Brain microvascular endothelial cell (primary cell): ENCODE measurements at regions not wholly inside any gene's neighbourhood (a gene's known extent, or its start where the extent isn't known, plus 50 kb on each side); places are given as distances from the start of the nearest gene placed in this dataset.
"Not testable (repeated sequence)": the region's sequence is repeated elsewhere in the genome, so short reads cannot be mapped to it uniquely, and the experiment has no call there.

Source experiments
- DNase-seq: peaks from one replicate; pipeline ENCODE4 v3.0.0-alpha.2; 2020
- H3K27ac ChIP-seq: fragments of 250-450 bp; sonication (Bioruptor Pico); 2 replicates; pipeline ENCODE4 v1.5.1; 2020; ENCODE audit warnings: mild to moderate bottlenecking, moderate library complexity
- H3K27me3 ChIP-seq: fragments of 250-450 bp; sonication (Bioruptor Pico); replicated peaks from 2 replicates; pipeline ENCODE4 v1.5.1; 2020; ENCODE audit warnings: mild to moderate bottlenecking
- H3K36me3 ChIP-seq: fragments of 250-450 bp; sonication (Bioruptor Pico); replicated peaks from 2 replicates; pipeline ENCODE4 v1.5.1; 2020; ENCODE audit warnings: mild to moderate bottlenecking
- H3K4me3 ChIP-seq: 2 replicates; pipeline ENCODE4 v1.5.1; 2011; ENCODE audit warnings: low read depth, mild to moderate bottlenecking, control low read depth, low read length, moderate library complexity
- CTCF ChIP-seq: IDR thresholded peaks from 2 replicates; pipeline ENCODE4 v1.5.1; 2011; ENCODE audit warnings: low read depth, mild to moderate bottlenecking, moderate library complexity, low read length, control low read depth, inconsistent platforms; ENCODE audit errors: missing control alignments
- in situ Hi-C: cut with HindIII; loops from 2 replicates; pipeline ENCODE4 v1.10.0; 2017; ENCODE audit warnings: low sequenced_read_pairs, low pct_ligation_motif_present

- no peak overlapping the region for H3K4me3 ChIP-seq
- no peak for DNase-seq
- TF ChIP-seq CTCF, result no peak
- no peaks in the 10 kb centered on the region for H3K36me3 ChIP-seq
- no peaks in the 10 kb centered on the region for H3K27me3 ChIP-seq
- in situ Hi-C loops, result no loop called here
- no peak overlapping the region for H3K27ac ChIP-seq
Measured at GRCh38 chr1:196147530-196147929, 460.7 kb downstream of the KCNT2 start.

GRCh38 chr1:196145151-196145550 is 463.1 kb downstream of the KCNT2 start:
- H3K4me3 ChIP-seq, in situ Hi-C loops, H3K27ac ChIP-seq, H3K27me3 ChIP-seq, DNase-seq, H3K36me3 ChIP-seq: not testable (repeated sequence)

- no peak for TF ChIP-seq CTCF
- H3K36me3 ChIP-seq, result no peaks in the 10 kb centered on the region
- no peak overlapping the region for H3K4me3 ChIP-seq
- in situ Hi-C loops, result no loop called here
- DNase-seq, result no peak
- H3K27me3 ChIP-seq, result no peaks in the 10 kb centered on the region
- no peak overlapping the region for H3K27ac ChIP-seq
Measured at GRCh38 chr1:196144588-196144987, 463.7 kb downstream of the KCNT2 start.

- peak; percentile 25 for TF ChIP-seq CTCF
- H3K36me3 ChIP-seq, result no peaks in the 10 kb centered on the region
- no peak overlapping the region for H3K4me3 ChIP-seq
- no peaks in the 10 kb centered on the region for H3K27me3 ChIP-seq
- DNase-seq, result no peak
- in situ Hi-C loops, result no loop called here
- no peak overlapping the region for H3K27ac ChIP-seq
Measured at GRCh38 chr1:196143602-196144342, 464.5 kb downstream of the KCNT2 start.

GRCh38 chr1:196142111-196142640 is 466.1 kb downstream of the KCNT2 start:
- TF ChIP-seq CTCF, result no peak

GRCh38 chr1:196136396-196136795 is 471.8 kb downstream of the KCNT2 start:
- DNase-seq, result no peak
- Histone ChIP-seq H3K36me3 (no peaks in the 10 kb centered on the region), H3K27ac (no peak overlapping the region), H3K27me3 (no peaks in the 10 kb centered on the region), H3K4me3 (no peak overlapping the region)
- in situ Hi-C loops, result no loop called here
- TF ChIP-seq CTCF, result no peak

More at GRCh38 chr1:196142111-196142640, 466.1 kb downstream of the KCNT2 start:
- in situ Hi-C loops, result no loop called here
- no peaks in the 10 kb centered on the region for H3K27me3 ChIP-seq
- no peaks in the 10 kb centered on the region for H3K36me3 ChIP-seq
- no peak for DNase-seq
- H3K4me3 ChIP-seq, result no peak overlapping the region
- no peak overlapping the region for H3K27ac ChIP-seq
